ENCODE measurements at regions not wholly inside any gene's neighbourhood (a gene's known extent, or its start where the extent isn't known, plus 50 kb on each side); places are given as distances from the start of the nearest gene placed in this dataset.
"Not testable (repeated sequence)": the region's sequence is repeated elsewhere in the genome, so short reads cannot be mapped to it uniquely, and the experiment has no call there.

- not testable (repeated sequence) for DNase-seq
Observed at GRCh38 chr10:46796351-46796750, 114.9 kb upstream of the PTPN20 start.

- DNase-seq, result not testable (repeated sequence)
Observed at GRCh38 chr10:46802010-46802409, 109.2 kb upstream of the PTPN20 start.

GRCh38 chr10:46803082-46803481 is 108.1 kb upstream of the PTPN20 start:
- DNase-seq, result not testable (repeated sequence)

DNA sequence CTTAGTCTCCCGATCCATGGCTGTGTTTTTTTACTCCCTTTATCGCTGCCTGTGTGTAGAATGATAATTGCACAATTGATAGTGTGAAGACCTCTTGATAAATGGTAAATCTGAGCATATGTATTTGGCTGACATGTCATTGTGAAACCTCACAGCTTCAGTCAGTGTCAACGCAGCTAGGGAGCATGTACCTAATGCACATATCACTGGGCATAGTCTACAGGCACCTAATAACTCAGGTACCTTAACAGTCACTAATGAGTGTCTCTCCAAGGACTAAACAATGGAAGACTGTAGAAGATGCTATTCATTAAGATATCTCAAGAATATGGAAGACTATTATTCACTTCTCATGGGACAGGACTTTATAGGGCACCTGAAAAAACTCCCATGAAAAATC is 101.0 kb upstream of the PTPN20 start:
- not testable (repeated sequence) for DNase-seq

DNA sequence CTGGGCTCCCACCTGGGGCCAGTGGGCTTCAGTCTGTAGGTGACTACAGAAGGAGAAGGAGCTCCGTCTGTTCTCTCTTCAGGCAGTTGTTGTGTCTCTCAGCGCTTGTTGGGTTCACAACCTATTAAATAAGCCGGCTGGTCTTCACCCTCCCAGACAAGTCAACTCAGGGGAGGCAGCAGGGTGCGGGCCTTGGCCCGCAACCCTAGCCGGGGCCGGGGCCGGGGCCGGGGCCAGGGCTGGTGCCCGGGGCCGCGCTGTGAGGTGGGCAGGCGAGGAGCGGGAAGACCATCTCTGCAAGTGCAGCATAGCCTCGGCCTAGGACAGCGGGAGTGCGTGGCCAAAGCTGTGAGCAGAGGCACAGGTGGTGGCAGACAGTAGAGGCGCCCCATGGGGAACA is 95.1 kb upstream of the PTPN20 start:
- DNase-seq, result not testable (repeated sequence)

- DNase-seq, result not testable (repeated sequence)
Observed at GRCh38 chr10:46840393-46841050, 70.7 kb upstream of the PTPN20 start.

DNA sequence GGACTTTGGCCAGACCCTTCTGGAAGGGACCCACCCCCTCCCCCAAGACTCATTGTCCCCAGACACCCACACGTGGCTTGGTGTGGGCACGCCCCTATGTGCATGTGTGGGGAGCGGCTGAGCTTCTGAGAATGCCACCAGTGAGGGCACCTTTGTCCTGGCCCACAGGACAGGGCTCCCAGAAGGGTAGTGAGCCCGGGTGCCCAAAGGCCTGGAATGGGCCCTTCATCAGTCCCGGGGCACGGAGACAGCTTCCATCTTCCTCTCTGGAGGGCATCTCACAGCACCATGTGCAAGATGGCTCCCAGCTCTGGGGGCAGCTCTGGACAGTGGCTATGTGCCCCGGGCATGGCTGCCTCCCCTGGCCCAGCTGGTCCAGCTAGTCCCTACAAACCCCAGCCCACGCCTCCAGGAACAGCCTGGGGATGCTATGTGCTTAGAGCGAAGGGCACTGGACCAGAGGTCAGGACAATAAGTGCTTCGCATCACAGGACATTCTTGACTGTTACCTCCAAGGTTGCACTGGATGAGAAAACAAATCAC is 70.1 kb upstream of the PTPN20 start:
- DNase-seq, result not testable (repeated sequence)

DNA sequence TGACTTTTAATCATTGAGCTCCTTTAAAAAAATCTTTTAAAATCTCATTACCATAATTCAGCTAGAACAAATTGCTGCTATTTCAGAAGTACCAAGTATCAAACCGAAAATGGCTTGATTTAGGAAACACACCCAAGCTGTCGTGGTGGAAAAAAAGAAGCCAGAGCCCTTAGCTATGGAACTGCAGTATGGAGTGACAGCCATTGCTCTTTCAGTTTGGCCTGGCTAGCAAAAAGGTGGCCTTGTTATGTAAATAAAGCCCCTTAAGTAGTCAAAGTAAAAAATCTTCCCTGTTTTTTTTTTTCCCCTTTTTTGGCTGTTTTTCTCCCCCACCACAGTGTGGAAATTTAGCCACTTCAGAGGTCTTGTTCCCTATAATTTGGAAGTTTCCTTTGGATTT is 66.0 kb upstream of the PTPN20 start:
- DNase-seq, result not testable (repeated sequence)

DNA sequence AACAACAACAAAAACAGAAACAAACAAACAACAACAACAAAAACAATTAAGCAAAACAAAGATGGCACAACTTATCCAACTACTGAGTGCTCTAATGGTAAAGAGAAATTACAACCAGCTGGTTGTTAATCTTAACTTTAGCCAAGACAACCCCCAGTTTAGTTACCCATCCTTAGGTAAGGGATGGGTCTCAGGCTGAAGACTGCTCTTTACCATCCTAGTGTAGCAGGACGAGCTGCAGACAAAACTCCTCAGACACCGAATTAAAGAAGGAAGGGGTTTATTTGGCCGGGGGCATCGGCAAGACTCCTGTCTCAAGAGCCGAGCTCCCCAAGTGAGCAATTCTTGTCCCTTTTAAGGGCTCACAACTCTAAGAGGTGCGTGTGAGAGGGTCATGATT is 65.6 kb upstream of the PTPN20 start:
- not testable (repeated sequence) for DNase-seq

GRCh38 chr10:46860753-46861152 is 50.5 kb upstream of the PTPN20 start:
- not testable (repeated sequence) for DNase-seq
